NCI-H1436 treated with DMSO at 0.1 percent for 48 hours (cell line): ENCODE measurements at regions not wholly inside any gene's neighbourhood (a gene's known extent, or its start where the extent isn't known, plus 50 kb on each side); places are given as distances from the start of the nearest gene placed in this dataset.

Experiments used
- DNase-seq: peaks from one replicate; lab custom pipeline; 2025; lab: John Stamatoyannopoulos, UW

DNA sequence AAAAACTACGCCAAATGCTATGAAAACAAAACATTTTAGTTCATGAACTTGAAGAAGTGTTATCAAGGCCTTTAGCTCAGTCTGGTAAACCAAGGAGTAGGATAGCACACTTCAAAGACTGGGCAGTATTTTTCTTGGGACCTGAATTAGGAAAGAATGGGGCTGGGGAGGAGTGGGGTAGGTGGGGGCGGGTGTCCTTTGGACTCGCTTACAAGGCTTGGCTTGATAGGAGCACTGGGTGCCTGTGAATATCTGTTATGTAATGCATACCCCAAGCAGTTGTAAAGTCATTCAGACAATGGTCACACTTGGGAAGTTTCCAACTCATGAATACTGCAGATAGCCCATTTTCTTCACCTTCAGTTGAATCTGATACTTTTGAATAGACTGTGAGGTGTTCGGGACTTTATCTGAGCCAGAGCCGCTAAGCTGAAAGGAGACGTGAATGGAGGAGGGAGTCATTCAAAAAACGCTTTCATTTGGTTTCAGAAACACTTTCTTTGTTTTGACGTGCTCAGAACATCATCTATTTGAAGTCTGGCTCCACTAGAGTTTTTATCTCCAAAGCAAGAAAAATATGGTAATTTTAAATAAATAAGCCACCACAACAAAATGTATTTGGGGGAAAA, 70.1 kb upstream of the FAM204A start:
- no peak for DNase-seq

DNA sequence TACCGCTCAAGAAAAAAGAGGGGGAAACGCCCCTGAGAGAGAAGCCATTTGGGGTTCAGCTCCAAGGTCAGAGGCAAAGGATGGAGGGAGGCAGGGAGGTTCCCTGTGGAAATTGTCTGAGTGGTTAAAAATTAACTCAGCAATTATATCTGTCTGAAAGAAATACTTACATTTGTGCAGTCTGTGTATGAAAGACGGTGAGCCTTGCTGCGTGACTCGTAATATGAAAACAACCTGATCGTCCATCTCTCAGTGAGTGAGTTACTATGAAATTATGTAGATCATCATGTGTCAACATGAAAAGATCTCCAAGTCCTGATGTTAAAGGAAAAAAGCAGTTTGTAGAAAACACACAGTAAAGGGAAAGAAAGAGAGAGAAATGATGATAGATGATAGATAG, 67.2 kb upstream of the FAM204A start:
- DNase-seq, result no peak

DNA sequence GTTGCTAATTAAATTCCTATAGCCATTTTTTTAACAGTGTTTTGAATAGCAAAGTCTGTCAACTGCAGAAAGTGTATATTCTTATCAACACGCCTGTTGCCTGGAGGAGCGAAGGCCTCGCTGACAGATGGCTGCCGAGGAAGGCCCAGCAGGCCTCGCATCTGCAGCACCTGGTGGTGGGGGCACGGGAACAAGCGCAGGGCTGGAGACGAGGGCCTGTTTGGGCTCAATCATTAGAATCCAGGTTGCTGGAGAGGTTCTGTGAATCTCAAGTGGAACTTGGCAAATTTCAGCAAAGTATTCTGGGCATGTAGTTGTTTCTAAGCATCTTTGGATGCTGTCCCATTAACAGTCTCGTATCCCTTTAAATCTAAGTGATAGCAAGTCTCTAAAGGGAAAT, 66.1 kb upstream of the FAM204A start:
- DNase-seq, result no peak

DNA sequence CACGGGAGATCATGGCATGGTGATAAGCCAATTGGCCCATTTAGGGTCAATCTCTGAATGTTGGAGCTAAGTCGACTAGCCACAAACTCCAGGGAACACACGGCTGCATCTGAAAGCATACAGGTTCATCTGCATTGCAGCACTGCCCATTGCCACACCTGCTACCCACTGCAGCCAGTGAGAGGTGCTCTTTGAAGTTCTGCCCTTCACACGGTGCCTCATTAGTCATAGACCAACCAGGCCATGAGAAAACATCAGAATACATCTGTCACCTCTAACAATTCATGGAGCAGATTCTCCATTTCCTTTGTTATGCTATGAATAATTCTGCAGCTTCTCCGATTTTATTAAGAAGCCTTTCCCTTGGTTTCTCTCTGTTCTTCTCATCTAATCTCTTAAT, 65.7 kb upstream of the FAM204A start:
- no peak for DNase-seq

DNA sequence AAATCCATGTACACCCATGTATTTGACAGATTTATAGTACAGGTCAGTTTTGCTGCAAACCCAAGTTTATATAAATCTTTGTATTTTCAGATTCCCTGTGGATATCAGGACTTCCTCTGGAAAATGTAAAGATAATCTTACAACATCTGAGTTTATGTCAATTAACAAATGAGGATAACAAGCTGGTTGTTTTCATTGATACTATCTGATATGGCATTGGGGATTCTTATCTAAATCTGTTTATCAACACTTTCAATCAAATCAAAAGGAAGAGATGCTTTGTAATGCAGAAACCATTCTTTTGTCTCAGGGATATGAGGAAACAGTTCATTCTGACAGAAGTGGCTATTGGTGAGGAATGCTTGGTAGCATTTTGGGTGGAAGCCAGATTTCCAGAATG, 64.9 kb upstream of the FAM204A start:
- no peak for DNase-seq

DNA sequence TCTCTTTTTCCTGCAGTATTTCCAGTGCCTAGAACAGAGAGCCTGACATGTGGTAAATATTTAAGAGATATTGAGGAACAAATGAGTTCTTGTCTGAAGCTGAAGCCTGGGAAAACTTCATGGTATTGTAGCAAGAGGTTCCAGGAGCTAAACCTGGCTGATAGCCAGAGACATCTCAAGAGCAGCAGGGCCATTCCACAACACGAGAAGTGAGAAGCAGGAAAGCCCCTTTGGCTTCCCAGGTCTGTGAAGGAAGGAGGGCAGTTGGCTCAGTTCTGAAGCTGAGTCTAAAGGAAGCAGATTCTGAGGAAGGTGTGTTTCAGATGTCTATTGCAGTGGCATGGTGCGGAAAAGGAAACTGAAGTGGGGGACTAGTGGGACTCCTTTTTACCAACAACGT, 63.8 kb upstream of the FAM204A start:
- DNase-seq, result no peak

DNA sequence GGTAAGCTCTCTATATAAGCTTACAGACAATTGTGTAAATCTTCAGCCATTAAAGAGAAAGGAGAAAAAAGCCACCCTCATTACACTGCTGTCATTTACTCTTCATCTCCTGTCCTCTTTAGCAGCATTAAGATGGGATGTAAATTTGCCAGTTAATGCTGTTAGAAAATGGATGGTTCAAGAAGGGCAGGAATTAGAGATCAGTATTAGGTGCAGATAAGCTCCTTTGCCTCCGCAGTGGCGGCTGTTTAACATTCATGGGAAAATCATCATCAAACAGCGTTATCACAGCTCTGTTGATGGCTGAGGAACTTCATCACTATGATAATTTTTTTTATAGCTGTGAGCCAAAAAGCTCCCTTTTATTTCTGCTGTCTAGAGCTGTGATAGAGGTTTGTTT, 61.8 kb upstream of the FAM204A start:
- DNase-seq, result no peak

DNA sequence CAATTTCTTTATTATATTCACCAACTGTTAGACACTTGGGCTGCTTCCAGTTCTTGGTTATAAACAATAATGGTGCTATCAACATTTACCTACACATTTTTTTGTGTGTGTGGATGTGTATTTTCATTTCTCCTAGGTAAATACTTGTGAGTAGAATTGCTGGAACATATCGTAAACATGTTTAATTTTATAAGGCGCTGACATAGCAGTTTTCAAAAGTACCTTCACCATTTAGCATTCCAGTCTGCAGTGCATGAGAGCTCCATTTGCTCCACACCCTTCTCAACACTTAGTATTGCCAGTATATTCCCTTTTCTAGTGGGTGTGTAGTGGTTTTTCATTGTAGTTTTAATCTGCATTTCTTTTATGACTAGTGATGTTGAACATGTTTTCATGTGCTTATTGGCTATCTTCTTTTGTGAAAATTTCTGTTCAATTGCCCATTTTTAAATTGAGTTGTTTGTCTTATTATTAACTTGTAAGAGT, 59.6 kb upstream of the FAM204A start:
- no peak for DNase-seq

DNA sequence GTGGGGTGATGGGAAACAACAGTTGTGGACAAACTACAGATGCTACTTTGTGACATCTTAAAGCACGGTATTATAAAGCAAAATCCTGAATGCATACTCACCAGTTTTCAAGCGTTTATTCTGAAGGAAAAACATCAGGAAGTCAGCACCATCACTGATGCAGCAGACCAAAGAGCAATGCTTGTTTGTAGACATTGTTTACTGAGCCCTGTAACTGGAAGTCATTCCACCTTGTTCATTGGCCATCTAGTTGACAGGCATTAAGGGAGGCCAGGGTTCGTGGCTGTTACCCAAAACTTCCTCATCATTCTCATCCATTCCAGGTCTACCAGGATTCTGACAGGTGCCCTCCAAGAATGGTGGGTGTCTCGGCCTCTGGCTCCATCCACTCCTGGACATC, 55.3 kb upstream of the FAM204A start:
- no peak for DNase-seq

DNA sequence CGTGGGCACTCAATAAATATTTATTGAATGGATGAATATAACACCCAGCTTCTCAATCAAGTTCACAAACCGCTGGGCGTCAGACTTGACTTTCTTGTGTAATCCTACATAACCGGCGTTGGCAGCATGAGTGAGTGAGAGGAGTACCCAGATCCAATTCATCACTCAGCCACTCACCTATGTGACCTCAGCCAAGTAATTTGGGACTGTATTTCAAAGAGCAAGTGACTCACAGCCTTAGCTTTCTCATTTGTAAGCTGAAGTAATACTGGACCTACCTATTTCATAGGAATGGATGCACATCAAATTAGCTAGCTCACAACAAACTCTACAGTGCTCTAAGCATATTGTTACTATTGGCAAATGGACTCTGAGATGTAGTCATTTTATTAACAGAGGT, 53.8 kb upstream of the FAM204A start:
- no peak for DNase-seq

DNA sequence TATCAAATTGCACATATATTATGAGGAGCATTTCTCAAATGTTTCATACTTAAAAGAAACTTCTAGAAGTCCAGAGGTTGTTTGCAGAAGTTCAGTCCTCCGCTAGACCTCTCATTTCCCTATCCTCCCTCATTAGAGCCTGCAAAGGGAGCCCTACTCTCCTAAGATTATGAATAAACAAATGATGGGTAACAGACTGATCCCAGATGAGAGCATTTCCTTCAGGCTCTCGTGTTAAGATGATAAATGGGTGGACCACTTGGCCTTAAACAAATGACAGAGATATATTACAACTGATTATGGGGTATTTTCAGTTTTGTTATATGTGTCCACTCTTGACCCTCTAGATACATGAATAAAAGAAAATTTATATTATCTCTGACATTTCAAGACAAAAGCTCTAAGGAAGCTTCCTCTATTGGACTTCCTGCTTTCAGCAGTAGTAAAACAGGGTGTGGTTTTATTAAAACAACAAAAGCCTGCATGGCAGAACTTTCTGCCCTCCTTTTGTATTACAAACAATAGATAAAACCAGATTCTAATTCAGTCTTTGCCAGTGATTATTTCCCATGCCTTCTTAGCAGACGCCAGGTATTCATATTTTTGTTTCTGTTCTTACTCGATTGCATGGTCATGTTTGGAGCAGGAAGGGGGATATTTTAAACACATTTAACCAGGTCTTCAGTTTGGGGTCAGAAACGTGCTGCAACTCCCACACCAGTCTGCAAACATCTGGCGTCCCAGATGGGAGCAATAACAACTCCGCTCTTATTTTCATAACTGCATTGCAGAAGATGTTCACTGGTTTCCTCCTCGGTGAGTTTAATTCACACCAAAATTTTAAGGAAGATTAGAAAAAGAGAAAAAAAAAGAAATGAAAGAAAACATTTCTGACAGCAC, 52.4 kb upstream of the FAM204A start:
- DNase-seq, result no peak

DNA sequence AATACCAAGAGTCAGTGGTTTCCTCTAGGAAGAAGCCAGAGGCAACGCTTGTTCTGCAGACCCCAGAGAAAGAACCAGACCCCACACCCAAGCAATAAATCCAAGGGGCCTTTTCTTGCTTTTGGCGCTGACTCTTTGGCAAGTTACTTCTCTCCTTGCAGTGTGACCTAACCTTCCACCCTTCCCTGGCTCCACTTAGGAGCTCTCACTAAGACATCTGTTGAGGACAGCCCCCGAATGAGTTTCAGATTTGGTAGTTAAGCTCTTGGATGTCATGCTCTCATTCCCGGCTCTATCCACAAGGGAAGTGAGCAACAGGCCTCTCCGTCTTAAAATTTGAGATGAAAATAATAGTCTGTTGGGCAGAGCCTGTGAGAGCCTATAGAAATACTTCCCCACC, 50.6 kb upstream of the FAM204A start:
- DNase-seq, result no peak
